H9 (cell line): ENCODE measurements at regions not wholly inside any gene's neighbourhood (a gene's known extent, or its start where the extent isn't known, plus 50 kb on each side); places are given as distances from the start of the nearest gene placed in this dataset.

Experiments used
- DNase-seq: peaks from one replicate; pipeline ENCODE4 v3.0.0-alpha.2; 2017
- H2AFZ ChIP-seq: one replicate; pipeline ENCODE4 v1.6.1; 2013; ENCODE audit warnings: mild to moderate bottlenecking, low read length, control low read depth, moderate library complexity
- H2AK5ac ChIP-seq: 2 replicates; pipeline ENCODE4 v1.6.1; 2013; ENCODE audit warnings: low read length, control low read depth, mixed read lengths; ENCODE audit not compliant: insufficient read length
- H2BK120ac ChIP-seq: one replicate; pipeline ENCODE4 v1.6.1; 2013; ENCODE audit warnings: low read depth, mild to moderate bottlenecking, low read length, control low read depth, inconsistent platforms; ENCODE audit not compliant: poor library complexity, severe bottlenecking
- H2BK12ac ChIP-seq: 2 replicates; pipeline ENCODE4 v1.6.1; 2013; ENCODE audit warnings: low read length, control low read depth, mixed read lengths, low read depth; ENCODE audit not compliant: insufficient read length
- H2BK15ac ChIP-seq: 2 replicates; pipeline ENCODE4 v1.6.1; 2013; ENCODE audit warnings: low read depth, low read length, control low read depth
- H2BK20ac ChIP-seq: one replicate; pipeline ENCODE4 v1.6.1; 2013; ENCODE audit warnings: low read depth, mild to moderate bottlenecking, low read length, control low read depth, inconsistent platforms; ENCODE audit not compliant: poor library complexity, severe bottlenecking
- H2BK5ac ChIP-seq: 2 replicates; pipeline ENCODE4 v1.6.1; 2013; ENCODE audit warnings: low read length, control low read depth, mixed read lengths; ENCODE audit not compliant: insufficient read length
- H3K14ac ChIP-seq: 2 replicates; pipeline ENCODE4 v1.6.1; 2013; ENCODE audit warnings: low read length, control low read depth; ENCODE audit not compliant: insufficient read depth
- H3K18ac ChIP-seq: 2 replicates; pipeline ENCODE4 v1.6.1; 2013; ENCODE audit warnings: low read depth, mild to moderate bottlenecking, mixed read lengths, low read length, control low read depth; ENCODE audit not compliant: insufficient read length
- H3K23ac ChIP-seq: 2 replicates; pipeline ENCODE4 v1.6.1; 2013; ENCODE audit warnings: low read length, control low read depth, mixed read lengths, low read depth; ENCODE audit not compliant: insufficient read length
- H3K23me2 ChIP-seq: 2 replicates; pipeline ENCODE4 v1.6.1; 2013; ENCODE audit warnings: low read depth, mild to moderate bottlenecking, mixed read lengths, low read length, control low read depth; ENCODE audit not compliant: insufficient read length, poor library complexity, severe bottlenecking
- H3K27ac ChIP-seq: 2 replicates; pipeline ENCODE4 v1.5.1; 2013; ENCODE audit warnings: low read length, control low read depth, mixed read lengths, low read depth; ENCODE audit not compliant: insufficient read length
- H3K27me3 ChIP-seq: 2 replicates; pipeline ENCODE4 v1.6.1; 2013; ENCODE audit warnings: low read length, control low read depth, inconsistent platforms; ENCODE audit not compliant: insufficient read depth
- H3K4ac ChIP-seq: 2 replicates; pipeline ENCODE4 v1.6.1; 2013; ENCODE audit warnings: low read depth, mild to moderate bottlenecking, control low read depth, inconsistent platforms, low read length, moderate library complexity
- H3K4me1 ChIP-seq: 2 replicates; pipeline ENCODE4 v1.6.1; 2013; ENCODE audit warnings: low read length, control low read depth, inconsistent platforms; ENCODE audit not compliant: insufficient read depth
- H3K4me2 ChIP-seq: 2 replicates; pipeline ENCODE4 v1.6.1; 2013; ENCODE audit warnings: low read length, control low read depth, mixed read lengths; ENCODE audit not compliant: insufficient read length, insufficient read depth
- H3K56ac ChIP-seq: 2 replicates; pipeline ENCODE4 v1.6.1; 2013; ENCODE audit warnings: low read depth, mild to moderate bottlenecking, mixed read lengths, low read length, control low read depth; ENCODE audit not compliant: insufficient read length
- H3K79me1 ChIP-seq: 2 replicates; pipeline ENCODE4 v1.6.1; 2013; ENCODE audit warnings: low read depth, mild to moderate bottlenecking, moderate library complexity, low read length, control low read depth, inconsistent platforms; ENCODE audit not compliant: insufficient read depth, poor library complexity, severe bottlenecking
- H3K79me2 ChIP-seq: 2 replicates; pipeline ENCODE4 v1.6.1; 2013; ENCODE audit warnings: low read length, control low read depth, inconsistent platforms; ENCODE audit not compliant: insufficient read depth
- H3K9ac ChIP-seq: 2 replicates; pipeline ENCODE4 v1.6.1; 2013; ENCODE audit warnings: low read length, control low read depth, mixed read lengths; ENCODE audit not compliant: insufficient read length; ENCODE audit errors: extremely low read depth
- H3K9me3 ChIP-seq: one replicate; pipeline ENCODE4 v1.6.1; 2013; ENCODE audit warnings: low read depth, low read length, inconsistent platforms; ENCODE audit not compliant: control insufficient read depth
- H3T11ph ChIP-seq: one replicate; pipeline ENCODE4 v1.6.1; 2013; ENCODE audit warnings: mild to moderate bottlenecking, low read length, control low read depth, inconsistent platforms
- H4K20me1 ChIP-seq: one replicate; pipeline ENCODE4 v1.6.1; 2013; ENCODE audit not compliant: control insufficient read depth, insufficient read length, insufficient read depth
- H4K5ac ChIP-seq: 2 replicates; pipeline ENCODE4 v1.6.1; 2013; ENCODE audit warnings: low read depth, mild to moderate bottlenecking, mixed read lengths, low read length, control low read depth; ENCODE audit not compliant: insufficient read length
- H4K8ac ChIP-seq: replicated peaks from 2 replicates; pipeline ENCODE4 v1.6.1; 2013; ENCODE audit warnings: low read length, control low read depth, mixed read lengths, low read depth; ENCODE audit not compliant: insufficient read length
- H4K91ac ChIP-seq: 2 replicates; pipeline ENCODE4 v1.6.1; 2013; ENCODE audit warnings: low read depth, mild to moderate bottlenecking, moderate library complexity, mixed read lengths, low read length, control low read depth; ENCODE audit not compliant: insufficient read length
- H3K27ac Mint-ChIP-seq, 3 experiments: 2 replicates in 2 of 3; 3 replicates in 1 of 3; pipeline ENCODE4 v1.8.0; 2020 to 2021; ENCODE audit warnings: mixed read lengths in 3 of 3, mild to moderate bottlenecking in 1 of 3, moderate library complexity in 1 of 3
- H3K27me3 Mint-ChIP-seq: 2 replicates; pipeline ENCODE4 v1.8.0; 2021; ENCODE audit warnings: low read depth, mild to moderate bottlenecking, moderate library complexity, mixed read lengths
- H3K36me3 Mint-ChIP-seq, 3 experiments: 2 replicates in 2 of 3; 3 replicates in 1 of 3; pipeline ENCODE4 v1.8.0; 2020 to 2021; ENCODE audit warnings: low read depth in 3 of 3, mixed read lengths in 3 of 3; ENCODE audit not compliant: insufficient read depth in 1 of 3
- H3K4me1 Mint-ChIP-seq, 2 experiments: 2 replicates each; pipeline ENCODE4 v1.8.0; 2020; ENCODE audit warnings: mixed read lengths in 2 of 2
- H3K4me3 Mint-ChIP-seq, 2 experiments: 2 replicates in 1 of 2; 3 replicates in 1 of 2; pipeline ENCODE4 v1.8.0; 2020 to 2021; ENCODE audit warnings: mild to moderate bottlenecking in 2 of 2, mixed read lengths in 2 of 2, moderate library complexity in 1 of 2
- H3K9me3 Mint-ChIP-seq, 2 experiments: 2 replicates in 1 of 2; 3 replicates in 1 of 2; pipeline ENCODE4 v1.8.0; 2020; ENCODE audit warnings: mild to moderate bottlenecking in 2 of 2, mixed read lengths in 2 of 2, moderate library complexity in 1 of 2
- WGBS: extraction: QIAGEN DNeasy Blood & Tissue Kit; methylation state at CpG from one replicate; pipeline ENCODE4 v1.1.7; 2013; ENCODE audit warnings: missing lambda C conversion rate, low lambda C conversion rate, mixed read lengths; ENCODE audit not compliant: insufficient read length; ENCODE audit errors: extremely low coverage; 5-methylcytosine and 5-hydroxymethylcytosine counted together
- TF ChIP-seq, protein P1 (sequence below): fragments of 200-600 bp; sonication (generic); conservative IDR thresholded peaks from 3 replicates; pipeline ENCODE4 v1.8.0; 2021; ENCODE audit warnings: antibody characterized with exemption, mild to moderate bottlenecking

DNA sequence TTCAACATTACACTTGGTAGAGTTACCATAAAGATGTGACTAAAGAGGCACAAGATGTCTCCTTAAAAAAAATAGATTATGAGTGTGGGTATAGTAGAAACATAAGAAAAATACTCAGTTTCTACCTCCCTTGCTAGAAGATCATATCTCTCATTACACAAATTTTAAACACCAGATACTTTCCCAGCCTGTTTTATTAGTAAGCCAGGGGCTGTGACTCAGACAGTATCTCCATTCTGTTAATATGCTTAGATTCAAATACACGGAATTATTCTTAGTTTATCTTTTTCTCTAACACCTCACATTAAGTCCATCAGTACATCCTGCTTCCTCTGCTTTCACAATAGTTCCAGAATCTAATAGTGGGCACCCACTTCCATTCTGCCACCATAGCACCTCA is 561.8 kb upstream of the ADAMTS5 start:
- Histone ChIP-seq H2BK15ac (no peak overlapping the region), H3K23ac (no peak overlapping the region), H3T11ph (no peak overlapping the region), H4K8ac (no peak overlapping the region), H3K27me3 (no peaks in the 10 kb centered on the region), H3K4me2 (no peak overlapping the region), H3K9ac (no peak overlapping the region), H4K5ac (no peak overlapping the region), H4K20me1 (no peaks in the 10 kb centered on the region), H3K56ac (no peak overlapping the region), H3K27ac (no peak overlapping the region), H3K23me2 (no peaks in the 10 kb centered on the region), H2BK120ac (no peak overlapping the region), H3K14ac (no peak overlapping the region), H3K4ac (no peak overlapping the region), H2BK12ac (no peak overlapping the region), H2BK20ac (no peak overlapping the region), H3K79me2 (no peaks in the 10 kb centered on the region), H2BK5ac (no peak overlapping the region), H2AFZ (no peak overlapping the region), H3K4me1 (no peaks in the 10 kb centered on the region), H4K91ac (no peak overlapping the region), H3K79me1 (no peaks in the 10 kb centered on the region), H2AK5ac (no peak overlapping the region), H3K9me3 (no peaks in the 10 kb centered on the region), H3K18ac (no peak overlapping the region)
- TF ChIP-seq, protein P1, sequence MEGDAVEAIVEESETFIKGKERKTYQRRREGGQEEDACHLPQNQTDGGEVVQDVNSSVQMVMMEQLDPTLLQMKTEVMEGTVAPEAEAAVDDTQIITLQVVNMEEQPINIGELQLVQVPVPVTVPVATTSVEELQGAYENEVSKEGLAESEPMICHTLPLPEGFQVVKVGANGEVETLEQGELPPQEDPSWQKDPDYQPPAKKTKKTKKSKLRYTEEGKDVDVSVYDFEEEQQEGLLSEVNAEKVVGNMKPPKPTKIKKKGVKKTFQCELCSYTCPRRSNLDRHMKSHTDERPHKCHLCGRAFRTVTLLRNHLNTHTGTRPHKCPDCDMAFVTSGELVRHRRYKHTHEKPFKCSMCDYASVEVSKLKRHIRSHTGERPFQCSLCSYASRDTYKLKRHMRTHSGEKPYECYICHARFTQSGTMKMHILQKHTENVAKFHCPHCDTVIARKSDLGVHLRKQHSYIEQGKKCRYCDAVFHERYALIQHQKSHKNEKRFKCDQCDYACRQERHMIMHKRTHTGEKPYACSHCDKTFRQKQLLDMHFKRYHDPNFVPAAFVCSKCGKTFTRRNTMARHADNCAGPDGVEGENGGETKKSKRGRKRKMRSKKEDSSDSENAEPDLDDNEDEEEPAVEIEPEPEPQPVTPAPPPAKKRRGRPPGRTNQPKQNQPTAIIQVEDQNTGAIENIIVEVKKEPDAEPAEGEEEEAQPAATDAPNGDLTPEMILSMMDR = no peak
- Mint-ChIP-seq H3K9me3 (peaks cover 3 to 4% of the 10 kb centered on the region in 2 experiments; a peak in 2 of 5 replicates), H3K27ac (no peak overlapping the region), H3K4me1 (peaks cover 3 to 4% of the 10 kb centered on the region in 2 experiments; a peak in 3 of 4 replicates), H3K27me3 (no peaks in the 10 kb centered on the region), H3K36me3 (no peaks in the 10 kb centered on the region; a peak in 1 of 7 replicates), H3K4me3 (no peak overlapping the region)
- DNase-seq = no peak
- no CpG with 5 or more reads among the region's 1 CpG for WGBS
